MCF 10A (cell line): ENCODE measurements at regions not wholly inside any gene's neighbourhood (a gene's known extent, or its start where the extent isn't known, plus 50 kb on each side); places are given as distances from the start of the nearest gene placed in this dataset.
A peak's percentile ranks its signal among the peaks of the same experiment; 100 is the strongest.

Source experiments
- BruUV-seq: library from RNA; stranded (reverse); fragments of 400-500 nt; replicated peaks from 2 replicates; lab custom pipeline; 2021; lab: Mats Ljungman, UMichigan
- CTCF ChIA-PET: fragments of 300-600 bp; sonication (Branson Sonifier 250); formaldehyde crosslinking; extraction: SDS; loops from one replicate; lab custom pipeline; 2021; ENCODE audit warnings: antibody characterized with exemption, inconsistent platforms; lab: Yijun Ruan, JAX
- POLR2A ChIA-PET: fragments of 300-600, 350-650 bp; sonication (Branson Sonifier 250); formaldehyde crosslinking; extraction: SDS; loops from one replicate; lab custom pipeline; 2020; ENCODE audit warnings: antibody characterized with exemption, inconsistent platforms; lab: Yijun Ruan, JAX
- DNase-seq: peaks from one replicate; pipeline ENCODE4 v3.0.0-alpha.2; 2018; ENCODE audit not compliant: unreplicated experiment
- H3K27ac Mint-ChIP-seq: one replicate; pipeline ENCODE4 v1.8.0; 2022; ENCODE audit warnings: mild to moderate bottlenecking, low read depth, mixed read lengths; ENCODE audit not compliant: unreplicated experiment
- H3K27me3 Mint-ChIP-seq: one replicate; pipeline ENCODE4 v1.8.0; 2022; ENCODE audit warnings: mixed read lengths; ENCODE audit not compliant: insufficient read depth, unreplicated experiment
- H3K36me3 Mint-ChIP-seq: one replicate; pipeline ENCODE4 v1.8.0; 2022; ENCODE audit warnings: mild to moderate bottlenecking, moderate library complexity, mixed read lengths; ENCODE audit not compliant: insufficient read depth, unreplicated experiment
- H3K4me1 Mint-ChIP-seq: one replicate; pipeline ENCODE4 v1.8.0; 2022; ENCODE audit warnings: mixed read lengths; ENCODE audit not compliant: insufficient read depth, unreplicated experiment
- H3K4me3 Mint-ChIP-seq: one replicate; pipeline ENCODE4 v1.8.0; 2022; ENCODE audit warnings: mild to moderate bottlenecking, moderate library complexity, mixed read lengths; ENCODE audit not compliant: unreplicated experiment
- H3K9me3 Mint-ChIP-seq: one replicate; pipeline ENCODE4 v1.8.0; 2022; ENCODE audit warnings: mixed read lengths; ENCODE audit not compliant: unreplicated experiment
- intact Hi-C: fragments of 100-400 bp; cut with micrococcal nuclease; formaldehyde crosslinking; loops from 2 replicates; pipeline ENCODE4 v1.14.1; 2022
- TF ChIP-seq, protein P1 (sequence below): fragments of 200-600 bp; IDR thresholded peaks from one replicate; pipeline ENCODE4 v1.8.0; 2022; ENCODE audit warnings: antibody characterized with exemption, mild to moderate bottlenecking; ENCODE audit not compliant: unreplicated experiment

DNA sequence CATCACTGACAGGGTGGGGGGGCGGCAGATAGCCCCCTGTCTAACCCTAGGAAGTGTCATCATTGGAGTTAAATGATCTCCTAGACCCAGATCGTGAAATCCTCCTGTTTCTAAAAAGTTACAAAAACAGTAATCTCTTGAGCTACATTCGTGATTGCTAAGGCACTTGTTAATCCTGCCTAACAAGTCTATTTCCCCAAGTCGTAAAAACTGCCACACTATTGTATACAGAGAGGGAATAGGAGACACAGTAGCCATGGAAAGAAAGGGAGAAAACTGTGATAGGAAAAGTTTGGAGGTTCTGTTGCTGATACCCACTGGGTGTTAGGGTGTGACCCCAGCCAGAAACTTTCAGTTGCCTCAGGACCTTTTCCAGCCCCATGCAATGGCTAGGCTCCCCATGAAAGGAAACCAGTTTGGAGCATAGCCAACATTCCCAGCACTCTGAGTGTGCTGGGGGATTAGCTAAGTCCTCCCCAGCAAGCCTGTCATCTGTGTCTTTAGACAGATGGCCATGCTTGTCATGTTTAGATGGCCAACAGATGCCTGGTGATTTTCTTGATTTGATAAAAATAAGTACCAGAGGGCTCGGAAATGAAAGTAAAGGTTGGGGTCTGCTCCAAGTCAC is 63.3 kb upstream of the ANXA10 start:
- ChIA-PET CTCF (interaction anchor here (0.6 to 0.7 kb wide), 2 partner anchors 94 to 137 kb away, joined by 3 read pairs; no protein-coding TSS in a partner anchor), POLR2A (no interaction called here)
- Mint-ChIP-seq H3K27ac (no peak overlapping the region), H3K9me3 (peaks cover 8% of the 10 kb centered on the region), H3K4me1 (no peaks in the 10 kb centered on the region), H3K4me3 (no peak overlapping the region), H3K27me3 (no peaks in the 10 kb centered on the region), H3K36me3 (no peaks in the 10 kb centered on the region)
- intact Hi-C loops = loop anchor here (1.0 kb wide), 1 partner anchor 125 kb away; no protein-coding TSS in a partner anchor
- BruUV-seq = no TSS peak
- DNase-seq = peak; percentile 31
- TF ChIP-seq, protein P1, sequence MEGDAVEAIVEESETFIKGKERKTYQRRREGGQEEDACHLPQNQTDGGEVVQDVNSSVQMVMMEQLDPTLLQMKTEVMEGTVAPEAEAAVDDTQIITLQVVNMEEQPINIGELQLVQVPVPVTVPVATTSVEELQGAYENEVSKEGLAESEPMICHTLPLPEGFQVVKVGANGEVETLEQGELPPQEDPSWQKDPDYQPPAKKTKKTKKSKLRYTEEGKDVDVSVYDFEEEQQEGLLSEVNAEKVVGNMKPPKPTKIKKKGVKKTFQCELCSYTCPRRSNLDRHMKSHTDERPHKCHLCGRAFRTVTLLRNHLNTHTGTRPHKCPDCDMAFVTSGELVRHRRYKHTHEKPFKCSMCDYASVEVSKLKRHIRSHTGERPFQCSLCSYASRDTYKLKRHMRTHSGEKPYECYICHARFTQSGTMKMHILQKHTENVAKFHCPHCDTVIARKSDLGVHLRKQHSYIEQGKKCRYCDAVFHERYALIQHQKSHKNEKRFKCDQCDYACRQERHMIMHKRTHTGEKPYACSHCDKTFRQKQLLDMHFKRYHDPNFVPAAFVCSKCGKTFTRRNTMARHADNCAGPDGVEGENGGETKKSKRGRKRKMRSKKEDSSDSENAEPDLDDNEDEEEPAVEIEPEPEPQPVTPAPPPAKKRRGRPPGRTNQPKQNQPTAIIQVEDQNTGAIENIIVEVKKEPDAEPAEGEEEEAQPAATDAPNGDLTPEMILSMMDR = no peak

DNA sequence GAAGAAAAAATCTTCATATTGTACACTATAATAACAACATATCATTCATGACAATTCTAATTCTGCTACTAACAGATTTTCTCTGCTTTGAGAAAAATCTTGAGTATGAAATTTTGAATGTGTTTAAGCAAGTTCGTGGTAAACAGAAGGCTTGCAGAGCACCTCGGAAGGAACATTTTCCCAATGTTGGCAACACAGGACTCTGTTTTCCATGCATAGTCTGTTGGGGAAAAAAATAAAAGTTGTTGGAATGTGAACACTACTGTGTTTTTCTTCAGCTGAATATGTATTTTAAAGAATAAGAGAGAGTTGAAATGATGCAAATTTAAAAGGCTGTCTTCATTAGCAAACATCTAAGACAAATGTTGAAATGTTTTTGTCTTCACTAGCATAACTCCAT is 54.7 kb upstream of the ANXA10 start:
- DNase-seq = no peak
- POLR2A ChIA-PET = no interaction called here
- TF ChIP-seq, protein P1 = no peak
- Mint-ChIP-seq H3K27me3 (no peaks in the 10 kb centered on the region), H3K4me1 (no peaks in the 10 kb centered on the region), H3K27ac (no peak overlapping the region), H3K36me3 (no peaks in the 10 kb centered on the region), H3K4me3 (no peak overlapping the region), H3K9me3 (no peaks in the 10 kb centered on the region)
- intact Hi-C loops = no loop called here
- no TSS peak for BruUV-seq
- CTCF ChIA-PET = no interaction called here

DNA sequence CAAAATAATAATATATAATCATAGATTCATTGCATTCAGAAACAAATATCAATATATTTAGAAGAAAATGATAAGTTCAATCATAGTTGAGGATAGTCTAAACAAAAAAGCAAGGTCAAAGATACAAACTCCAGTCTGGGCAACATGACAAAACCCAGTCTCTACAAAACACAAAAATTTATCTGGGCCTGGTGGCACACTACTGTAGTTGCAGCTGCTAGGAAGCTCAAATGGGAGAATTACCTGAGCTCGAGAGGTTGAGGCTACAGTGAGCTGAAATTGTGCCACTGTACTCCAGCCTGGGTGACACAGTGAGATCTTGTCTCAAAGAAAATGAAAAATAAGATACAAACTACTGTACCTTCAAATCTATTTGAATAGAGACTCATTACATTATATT is 52.7 kb upstream of the ANXA10 start:
- BruUV-seq = no TSS peak
- H3K9me3 Mint-ChIP-seq = no peaks in the 10 kb centered on the region
- ChIA-PET POLR2A (no interaction called here), CTCF (no interaction called here)
- no peaks in the 10 kb centered on the region for H3K27me3 Mint-ChIP-seq
- DNase-seq = no peak
- intact Hi-C loops = no loop called here
- H3K4me3 Mint-ChIP-seq = no peak overlapping the region
- no peaks in the 10 kb centered on the region for H3K36me3 Mint-ChIP-seq
- H3K4me1 Mint-ChIP-seq = no peaks in the 10 kb centered on the region
- TF ChIP-seq, protein P1 = no peak
- H3K27ac Mint-ChIP-seq = no peak overlapping the region
